Fibroblast of lung (primary cell): ENCODE measurements at regions not wholly inside any gene's neighbourhood (a gene's known extent, or its start where the extent isn't known, plus 50 kb on each side); places are given as distances from the start of the nearest gene placed in this dataset.

Experiments used
- EZH2 ChIP-seq: IDR thresholded peaks from 2 replicates; pipeline ENCODE4 v1.5.1; 2012; ENCODE audit warnings: low read length, control low read depth, mild to moderate bottlenecking; ENCODE audit errors: missing control alignments
- TF ChIP-seq, protein P1 (sequence below), 2 donors: IDR thresholded peaks in 1 of 2; conservative IDR thresholded peaks in 1 of 2; 1 replicate in 1 of 2; 2 replicates in 1 of 2; pipeline ENCODE4 v1.5.1; 2011 to 2012; ENCODE audit warnings: low read length in 2 of 2, control low read depth in 1 of 2, inconsistent platforms in 1 of 2, low read depth in 1 of 2, mild to moderate bottlenecking in 1 of 2

DNA sequence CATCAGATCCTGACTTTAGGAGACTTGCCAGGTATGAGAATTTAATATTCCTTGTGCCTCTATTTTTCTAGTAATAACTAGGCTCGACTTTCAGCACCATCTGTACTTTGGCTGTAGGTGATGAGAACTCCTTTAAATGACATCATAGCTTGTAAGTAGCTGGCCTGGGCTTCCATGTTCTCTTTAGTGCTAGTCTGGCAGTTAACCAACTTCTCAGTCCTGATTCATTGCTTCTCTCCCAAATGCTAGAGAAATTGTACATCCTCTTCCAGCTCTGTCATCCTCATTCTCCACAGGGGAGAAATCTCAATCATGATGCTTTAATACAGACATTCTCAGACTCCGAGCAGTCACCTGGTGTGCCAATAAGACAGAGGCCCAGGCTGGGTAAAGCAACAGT is 143.5 kb upstream of the MOCS1 start:
- TF ChIP-seq, protein P1, sequence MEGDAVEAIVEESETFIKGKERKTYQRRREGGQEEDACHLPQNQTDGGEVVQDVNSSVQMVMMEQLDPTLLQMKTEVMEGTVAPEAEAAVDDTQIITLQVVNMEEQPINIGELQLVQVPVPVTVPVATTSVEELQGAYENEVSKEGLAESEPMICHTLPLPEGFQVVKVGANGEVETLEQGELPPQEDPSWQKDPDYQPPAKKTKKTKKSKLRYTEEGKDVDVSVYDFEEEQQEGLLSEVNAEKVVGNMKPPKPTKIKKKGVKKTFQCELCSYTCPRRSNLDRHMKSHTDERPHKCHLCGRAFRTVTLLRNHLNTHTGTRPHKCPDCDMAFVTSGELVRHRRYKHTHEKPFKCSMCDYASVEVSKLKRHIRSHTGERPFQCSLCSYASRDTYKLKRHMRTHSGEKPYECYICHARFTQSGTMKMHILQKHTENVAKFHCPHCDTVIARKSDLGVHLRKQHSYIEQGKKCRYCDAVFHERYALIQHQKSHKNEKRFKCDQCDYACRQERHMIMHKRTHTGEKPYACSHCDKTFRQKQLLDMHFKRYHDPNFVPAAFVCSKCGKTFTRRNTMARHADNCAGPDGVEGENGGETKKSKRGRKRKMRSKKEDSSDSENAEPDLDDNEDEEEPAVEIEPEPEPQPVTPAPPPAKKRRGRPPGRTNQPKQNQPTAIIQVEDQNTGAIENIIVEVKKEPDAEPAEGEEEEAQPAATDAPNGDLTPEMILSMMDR (conservative IDR thresholded peaks at IDR 0.05 in 1 of 2, IDR thresholded peaks at IDR 0.05 in 1 of 2; ENCODE audit: low read depth in 1 of 2, low read length in 2 of 2) = no peak
- TF ChIP-seq EZH2 = no peak
